Lower leg skin (tissue), 4 donors: ENCODE measurements at regions not wholly inside any gene's neighbourhood (a gene's known extent, or its start where the extent isn't known, plus 50 kb on each side); places are given as distances from the start of the nearest gene placed in this dataset.
"Not testable (repeated sequence)": the region's sequence is repeated elsewhere in the genome, so short reads cannot be mapped to it uniquely, and the experiment has no call there.

ENCODE experiments used
- DNase-seq, 2 donors: peaks; one replicate each; pipeline ENCODE4 v3.0.0-alpha.2; 2019; ENCODE audit warnings: low spot score in 2 of 2
- H3K4me3 ChIP-seq: fragments of 200-600 bp; sonication (generic); 2 replicates; pipeline ENCODE4 v1.5.1; 2017; ENCODE audit warnings: mild to moderate bottlenecking, low read depth; ENCODE audit not compliant: poor library complexity, severe bottlenecking
- POLR2A ChIP-seq, 2 donors: fragments of 450-650 bp; IDR thresholded peaks; one replicate each; pipeline ENCODE4 v1.6.1; 2016 to 2017; ENCODE audit warnings: antibody characterized with exemption in 2 of 2, mild to moderate bottlenecking in 1 of 2, moderate library complexity in 1 of 2
- WGBS, 2 donors: methylation state at CpG; one replicate each; pipeline ENCODE4 v1.1.5; 2018; 5-methylcytosine and 5-hydroxymethylcytosine counted together
- intact Hi-C: fragments of 100-400 bp; cut with DNase I; formaldehyde crosslinking; loops from one replicate; pipeline ENCODE4 v1.15.0; 2023; ENCODE audit warnings: low total_unique reads
- TF ChIP-seq, protein P1 (sequence below), 3 donors: fragments of 450-650 bp; IDR thresholded peaks; one replicate each; pipeline ENCODE4 v1.5.1; 2016; ENCODE audit warnings: antibody characterized with exemption in 3 of 3, mild to moderate bottlenecking in 3 of 3, moderate library complexity in 2 of 3

DNA sequence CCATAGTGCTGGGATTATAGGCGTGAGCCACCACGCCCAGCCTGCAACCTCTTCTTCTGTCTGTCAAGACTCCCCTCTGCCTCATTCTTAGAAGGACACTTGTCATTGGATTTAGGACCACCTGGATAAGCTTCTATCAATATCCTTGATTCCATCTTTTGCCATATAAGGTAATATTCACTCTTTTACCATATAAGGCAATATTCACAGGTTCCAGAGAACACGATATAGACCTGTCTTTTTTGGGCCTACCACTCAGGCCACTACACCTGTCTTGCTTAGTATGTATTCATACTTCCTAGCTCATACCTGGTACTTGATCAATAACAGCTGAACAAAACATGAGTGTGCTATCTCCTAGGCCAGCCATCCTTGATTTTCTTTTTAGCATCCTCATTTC lies 149.2 kb upstream of the TOX3 start:
- no peak overlapping the region for H3K4me3 ChIP-seq
- intact Hi-C loops = no loop called here
- DNase-seq = no peak
- 90 to 92% methylated on average over 3 of the region's 3 CpGs for WGBS, 2 donors
- TF ChIP-seq POLR2A (IDR thresholded peaks at IDR 0.05) = no peak

DNA sequence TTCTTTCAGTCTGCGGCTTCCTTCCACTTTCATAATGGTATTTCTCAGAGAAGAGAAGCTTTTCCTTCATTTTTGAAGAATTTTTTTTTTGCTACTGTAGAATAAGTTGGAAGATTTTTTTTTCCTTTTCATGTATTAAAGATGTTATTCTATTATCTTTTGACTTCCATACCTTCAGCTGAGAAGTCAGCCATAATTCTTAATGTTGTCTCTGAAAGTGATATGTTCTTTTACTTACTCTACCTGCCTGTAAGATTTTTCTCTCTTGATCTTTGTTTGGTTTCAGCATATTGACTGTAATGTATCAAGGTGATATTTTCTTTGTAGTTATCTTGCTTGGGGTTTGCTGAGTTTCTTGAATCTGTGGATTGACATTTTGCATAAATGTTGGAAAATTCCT lies 143.5 kb upstream of the TOX3 start:
- DNase-seq = no peak
- TF ChIP-seq, protein P1, sequence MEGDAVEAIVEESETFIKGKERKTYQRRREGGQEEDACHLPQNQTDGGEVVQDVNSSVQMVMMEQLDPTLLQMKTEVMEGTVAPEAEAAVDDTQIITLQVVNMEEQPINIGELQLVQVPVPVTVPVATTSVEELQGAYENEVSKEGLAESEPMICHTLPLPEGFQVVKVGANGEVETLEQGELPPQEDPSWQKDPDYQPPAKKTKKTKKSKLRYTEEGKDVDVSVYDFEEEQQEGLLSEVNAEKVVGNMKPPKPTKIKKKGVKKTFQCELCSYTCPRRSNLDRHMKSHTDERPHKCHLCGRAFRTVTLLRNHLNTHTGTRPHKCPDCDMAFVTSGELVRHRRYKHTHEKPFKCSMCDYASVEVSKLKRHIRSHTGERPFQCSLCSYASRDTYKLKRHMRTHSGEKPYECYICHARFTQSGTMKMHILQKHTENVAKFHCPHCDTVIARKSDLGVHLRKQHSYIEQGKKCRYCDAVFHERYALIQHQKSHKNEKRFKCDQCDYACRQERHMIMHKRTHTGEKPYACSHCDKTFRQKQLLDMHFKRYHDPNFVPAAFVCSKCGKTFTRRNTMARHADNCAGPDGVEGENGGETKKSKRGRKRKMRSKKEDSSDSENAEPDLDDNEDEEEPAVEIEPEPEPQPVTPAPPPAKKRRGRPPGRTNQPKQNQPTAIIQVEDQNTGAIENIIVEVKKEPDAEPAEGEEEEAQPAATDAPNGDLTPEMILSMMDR (IDR thresholded peaks at IDR 0.05) = no peak
- TF ChIP-seq POLR2A (IDR thresholded peaks at IDR 0.05) = no peak
- WGBS, 2 donors = 82 to 93% methylated on average over 1 of the region's 1 CpG
- no peak overlapping the region for H3K4me3 ChIP-seq
- intact Hi-C loops = no loop called here

DNA sequence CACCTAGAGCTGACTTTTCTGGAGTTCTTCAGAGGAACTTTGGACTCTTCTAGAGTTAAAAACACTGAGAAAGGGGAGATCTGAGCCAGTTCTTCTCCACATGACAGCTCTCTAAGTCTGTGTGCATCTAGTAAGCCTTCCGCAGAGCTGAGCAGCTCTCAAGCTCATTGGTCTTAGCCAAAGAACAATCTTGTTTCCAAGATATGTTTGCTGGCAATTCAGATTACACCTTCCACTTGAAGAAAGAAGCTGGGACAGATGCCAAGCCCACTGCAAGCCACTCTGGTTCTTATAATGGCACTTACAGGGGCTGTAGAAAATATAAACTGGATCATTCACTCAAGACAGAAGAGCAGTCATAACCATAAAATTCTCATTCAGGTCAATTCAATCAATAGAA lies 134.1 kb upstream of the TOX3 start:
- WGBS, 2 donors = 86 to 89% methylated on average over 1 of the region's 1 CpG
- intact Hi-C loops = no loop called here
- no peak for DNase-seq
- H3K4me3 ChIP-seq = no peak overlapping the region
- TF ChIP-seq, protein P1 (IDR thresholded peaks at IDR 0.05) = no peak
- TF ChIP-seq POLR2A (IDR thresholded peaks at IDR 0.05) = no peak

DNA sequence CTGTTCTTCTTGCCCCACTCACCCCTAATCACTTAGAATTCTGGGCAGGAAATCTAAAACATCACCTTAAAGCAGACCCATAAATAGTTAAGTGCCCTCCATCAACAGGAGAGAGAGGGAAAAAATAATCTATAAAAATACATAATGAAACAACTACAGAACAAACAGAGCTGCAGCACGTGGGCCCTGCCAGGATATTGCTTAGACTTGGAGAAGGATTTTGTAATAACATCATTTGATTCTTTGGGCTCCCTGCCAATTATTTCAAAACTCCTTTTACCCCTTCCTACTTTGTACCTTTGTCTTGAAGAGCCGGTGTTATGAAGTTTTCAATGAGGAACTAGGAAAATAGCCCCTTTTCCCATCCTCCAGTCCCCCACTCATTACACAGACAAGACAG lies 130.6 kb upstream of the TOX3 start:
- DNase-seq = no peak
- WGBS, 2 donors = 25 to 28% methylated on average over 2 of the region's 2 CpGs
- TF ChIP-seq, protein P1 (IDR thresholded peaks at IDR 0.05) = no peak
- no peak for TF ChIP-seq POLR2A (IDR thresholded peaks at IDR 0.05)
- intact Hi-C loops = no loop called here
- no peak overlapping the region for H3K4me3 ChIP-seq

DNA sequence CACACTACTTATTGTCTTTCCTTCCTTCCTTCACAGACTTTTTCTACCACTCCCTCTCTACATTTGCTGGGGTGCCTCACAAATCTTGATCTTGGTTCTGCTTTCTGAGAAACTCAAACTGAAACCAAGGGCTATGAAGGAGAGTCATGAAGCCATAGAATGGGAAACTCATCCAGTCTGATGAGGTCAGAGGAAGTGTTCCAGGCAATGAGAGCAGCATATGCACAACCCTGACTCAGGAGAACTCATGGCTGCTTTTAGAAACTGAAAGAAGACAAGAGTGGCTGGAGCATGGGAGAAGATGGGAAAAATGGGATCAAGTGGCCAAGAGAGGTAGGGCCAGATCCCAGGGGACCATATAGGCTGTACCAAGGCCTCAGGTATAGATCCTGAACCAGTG lies 130.0 kb upstream of the TOX3 start:
- DNase-seq = no peak
- H3K4me3 ChIP-seq = no peak overlapping the region
- intact Hi-C loops = no loop called here

DNA sequence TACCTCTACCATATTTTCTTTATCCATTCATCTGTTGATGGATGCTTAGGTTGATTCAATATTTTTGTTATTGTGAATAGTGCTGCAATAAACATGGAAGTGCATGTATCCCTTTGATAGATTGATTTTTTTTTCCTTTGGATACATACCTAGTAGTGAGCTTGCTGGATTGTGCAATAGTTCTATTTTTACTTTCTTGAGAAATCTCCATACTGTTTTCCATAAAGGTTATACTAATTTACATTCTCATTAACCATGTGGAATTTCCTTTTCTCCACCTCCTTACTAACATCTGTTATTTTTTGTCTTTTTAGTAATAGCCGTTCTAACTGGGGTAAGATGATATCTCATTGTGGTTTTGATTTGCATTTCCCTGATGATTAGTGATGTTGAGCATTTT lies 124.6 kb upstream of the TOX3 start:
- H3K4me3 ChIP-seq = no peak overlapping the region
- no peak for DNase-seq
- intact Hi-C loops = loop anchor here (5.0 kb wide), 1 partner anchor 1851 kb away; no protein-coding TSS in a partner anchor
- TF ChIP-seq POLR2A (IDR thresholded peaks at IDR 0.05) = no peak
- TF ChIP-seq, protein P1 (IDR thresholded peaks at IDR 0.05) = no peak
- 41 to 50% methylated on average over 1 of the region's 1 CpG for WGBS, 2 donors

More for the DNA sequence above, 130.0 kb upstream of the TOX3 start:
- no peak for TF ChIP-seq POLR2A (IDR thresholded peaks at IDR 0.05)

DNA sequence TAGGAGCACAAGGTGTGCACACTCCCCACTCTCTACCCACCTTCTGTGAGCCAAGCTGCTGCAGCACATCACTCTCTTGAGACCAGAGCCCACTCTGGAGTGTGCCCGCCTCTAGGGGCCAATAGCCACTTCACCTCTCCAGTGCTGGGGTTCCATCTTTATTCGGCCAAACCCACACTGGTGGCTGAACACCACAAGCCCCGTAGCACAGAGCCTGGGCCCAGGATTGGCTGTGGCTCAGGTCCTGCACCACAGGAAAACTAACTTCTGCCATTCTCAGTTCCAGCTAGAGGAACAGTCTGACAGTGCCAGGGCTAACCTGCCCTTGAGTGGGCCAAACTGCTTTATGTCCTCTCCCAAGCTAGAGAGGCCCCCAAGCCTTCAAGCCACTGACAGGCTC lies 111.0 kb upstream of the TOX3 start:
- intact Hi-C loops = no loop called here
- H3K4me3 ChIP-seq = no peak overlapping the region
- TF ChIP-seq, protein P1 (IDR thresholded peaks at IDR 0.05) = no peak
- no peak for TF ChIP-seq POLR2A (IDR thresholded peaks at IDR 0.05)
- no peak for DNase-seq
- 81 to 94% methylated on average over 2 to 3 of the region's 3 CpGs for WGBS, 2 donors

DNA sequence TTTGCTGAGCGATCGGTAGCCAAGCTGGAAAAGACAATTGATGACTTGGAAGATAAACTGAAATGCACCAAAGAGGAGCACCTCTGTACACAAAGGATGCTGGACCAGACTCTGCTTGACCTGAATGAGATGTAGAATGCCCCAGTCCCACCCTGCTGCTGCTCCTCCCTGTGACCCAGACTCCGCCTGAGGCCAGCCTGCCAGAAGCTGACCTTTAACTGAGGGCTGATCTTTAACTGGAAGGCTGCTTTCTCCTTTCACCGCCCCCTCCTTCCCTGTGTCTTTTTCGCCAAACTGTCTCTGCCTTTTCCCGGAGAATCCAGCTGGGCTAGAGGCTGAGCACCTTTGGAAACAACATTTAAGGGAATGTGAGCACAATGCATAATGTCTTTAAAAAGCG lies 109.0 kb upstream of the TOX3 start:
- WGBS, 2 donors = 63 to 70% methylated on average over 7 of the region's 7 CpGs
- DNase-seq, H3K4me3 ChIP-seq, intact Hi-C loops: not testable (repeated sequence)

DNA sequence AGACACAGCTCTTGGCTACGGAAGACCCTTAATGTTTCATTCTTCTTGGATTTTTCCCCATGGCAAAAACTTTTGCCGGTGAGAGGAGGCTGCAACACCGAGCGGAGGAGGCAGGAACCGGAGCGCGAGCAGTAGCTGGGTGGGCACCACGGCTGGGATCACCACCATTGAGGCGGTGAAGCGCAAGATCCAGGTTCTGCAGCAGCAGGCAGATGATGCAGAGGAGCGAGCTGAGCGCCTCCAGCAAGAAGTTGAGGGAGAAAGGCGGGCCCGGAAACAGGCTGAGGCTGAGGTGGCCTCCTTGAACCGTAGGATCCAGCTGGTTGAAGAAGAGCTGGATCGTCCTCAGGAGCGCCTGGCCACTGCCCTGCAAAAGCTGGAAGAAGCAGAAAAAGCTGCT lies 108.2 kb upstream of the TOX3 start:
- DNase-seq, H3K4me3 ChIP-seq, intact Hi-C loops: not testable (repeated sequence)
- WGBS, 2 donors = 91 to 92% methylated on average over 17 of the region's 17 CpGs
